GM12892 (cell line): ENCODE measurements at regions not wholly inside any gene's neighbourhood (a gene's known extent, or its start where the extent isn't known, plus 50 kb on each side); places are given as distances from the start of the nearest gene placed in this dataset.

Source experiments
- POLR2A ChIP-seq: IDR thresholded peaks from 2 replicates; pipeline ENCODE4 v1.6.1; 2011; ENCODE audit warnings: low read depth, low read length, control low read depth
- POLR2AphosphoS5 ChIP-seq: IDR thresholded peaks from 2 replicates; pipeline ENCODE4 v1.6.1; 2011; ENCODE audit warnings: low read depth, low read length, control low read depth

DNA sequence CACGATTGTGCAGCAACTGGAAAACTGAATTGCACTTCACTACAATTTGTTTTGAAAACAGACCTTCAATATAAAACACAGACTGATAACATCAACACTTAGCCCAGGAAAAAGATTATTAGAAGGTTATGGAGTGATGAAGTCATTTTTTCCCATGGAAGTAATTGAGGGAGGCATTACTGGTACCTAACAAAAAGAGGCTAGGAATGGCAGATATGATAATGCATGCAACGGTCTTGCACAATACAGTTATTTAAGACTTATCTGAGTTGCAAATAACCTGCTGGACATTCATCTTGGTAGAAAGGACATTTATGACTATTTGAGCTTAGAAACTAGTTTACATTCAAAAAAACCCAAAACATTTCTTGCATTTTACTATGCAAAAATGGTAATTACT, 1031.9 kb downstream of the FAT4 start:
- no peak for TF ChIP-seq POLR2AphosphoS5
- TF ChIP-seq POLR2A: no peak
